RWPE2 (cell line): ENCODE measurements at regions not wholly inside any gene's neighbourhood (a gene's known extent, or its start where the extent isn't known, plus 50 kb on each side); places are given as distances from the start of the nearest gene placed in this dataset.

ENCODE experiments used
- ATAC-seq: fragments of 200-7000 bp; cut with Tn5 transposase; 3 replicates; pipeline ENCODE4 v1.9.1; 2021; ENCODE audit warnings: low read depth
- DNase-seq: peaks from one replicate; pipeline ENCODE4 v3.0.0-alpha.2; 2020; ENCODE audit warnings: low spot score
- H3K27ac ChIP-seq: fragments of 450-650 bp; 2 replicates; pipeline ENCODE4 v1.5.1; 2017; ENCODE audit warnings: mild to moderate bottlenecking; ENCODE audit not compliant: poor library complexity, severe bottlenecking
- H3K27me3 ChIP-seq: fragments of 250-450 bp; sonication (Bioruptor Pico); 2 replicates; pipeline ENCODE4 v1.5.1; 2021; ENCODE audit warnings: mild to moderate bottlenecking, moderate library complexity; ENCODE audit not compliant: insufficient read depth, poor library complexity, severe bottlenecking
- H3K36me3 ChIP-seq: fragments of 250-450 bp; sonication (Bioruptor Pico); 2 replicates; pipeline ENCODE4 v1.5.1; 2020; ENCODE audit warnings: low read depth, mild to moderate bottlenecking, moderate library complexity
- H3K4me1 ChIP-seq: fragments of 250-450 bp; sonication (Bioruptor Pico); 2 replicates; pipeline ENCODE4 v1.5.1; 2021; ENCODE audit warnings: mild to moderate bottlenecking, moderate library complexity; ENCODE audit not compliant: insufficient read depth, poor library complexity, severe bottlenecking
- H3K4me3 ChIP-seq: fragments of 250-450 bp; sonication (Bioruptor Pico); 2 replicates; pipeline ENCODE4 v1.5.1; 2021; ENCODE audit warnings: mild to moderate bottlenecking, moderate library complexity; ENCODE audit not compliant: severe bottlenecking
- H3K9me3 ChIP-seq: fragments of 250-450 bp; sonication (Bioruptor Pico); 2 replicates; pipeline ENCODE4 v1.5.1; 2021; ENCODE audit warnings: mild to moderate bottlenecking, moderate library complexity; ENCODE audit not compliant: severe bottlenecking
- CTCF ChIP-seq: fragments of 450-650 bp; IDR thresholded peaks from one replicate; pipeline ENCODE4 v1.5.1; 2017; ENCODE audit warnings: mild to moderate bottlenecking, moderate library complexity; ENCODE audit not compliant: poor library complexity, severe bottlenecking

GRCh38 chr1:79638382-79638781 is 631.9 kb upstream of the ADGRL4 start:
- Histone ChIP-seq H3K27me3 (no peaks in the 10 kb centered on the region), H3K4me1 (peaks cover 6% of the 10 kb centered on the region), H3K9me3 (no peaks in the 10 kb centered on the region), H3K4me3 (no peak overlapping the region), H3K36me3 (no peaks in the 10 kb centered on the region), H3K27ac (no peak overlapping the region)
- ATAC-seq: no peak
- no peak for DNase-seq
- TF ChIP-seq CTCF: no peak

- TF ChIP-seq CTCF: no peak
- H3K4me3 ChIP-seq: no peak overlapping the region
- no peaks in the 10 kb centered on the region for H3K9me3 ChIP-seq
- peaks cover 6% of the 10 kb centered on the region for H3K4me1 ChIP-seq
- peak; percentile 75 for ATAC-seq
- no peaks in the 10 kb centered on the region for H3K27me3 ChIP-seq
- H3K27ac ChIP-seq: no peak overlapping the region
- H3K36me3 ChIP-seq: no peaks in the 10 kb centered on the region
- no peak for DNase-seq
Observed at GRCh38 chr1:79633456-79633855, 626.9 kb upstream of the ADGRL4 start.

GRCh38 chr1:79629414-79629813 is 622.9 kb upstream of the ADGRL4 start:
- DNase-seq: no peak

GRCh38 chr1:79617777-79618176 is 611.2 kb upstream of the ADGRL4 start:
- peak; percentile 11 for TF ChIP-seq CTCF
- Histone ChIP-seq H3K4me1 (no peaks in the 10 kb centered on the region), H3K9me3 (no peaks in the 10 kb centered on the region), H3K4me3 (no peak overlapping the region), H3K27me3 (no peaks in the 10 kb centered on the region), H3K27ac (no peak overlapping the region), H3K36me3 (no peaks in the 10 kb centered on the region)
- no peak for DNase-seq
- no peak for ATAC-seq

More at GRCh38 chr1:79629414-79629813, 622.9 kb upstream of the ADGRL4 start:
- H3K27ac ChIP-seq: no peak overlapping the region
- H3K9me3 ChIP-seq: no peaks in the 10 kb centered on the region
- H3K4me1 ChIP-seq: peaks cover 6% of the 10 kb centered on the region
- H3K27me3 ChIP-seq: no peaks in the 10 kb centered on the region
- no peak for TF ChIP-seq CTCF
- H3K4me3 ChIP-seq: no peak overlapping the region
- no peaks in the 10 kb centered on the region for H3K36me3 ChIP-seq
- ATAC-seq: no peak

GRCh38 chr1:79614762-79615161 is 608.2 kb upstream of the ADGRL4 start:
- Histone ChIP-seq H3K4me1 (no peaks in the 10 kb centered on the region), H3K27me3 (no peaks in the 10 kb centered on the region), H3K36me3 (no peaks in the 10 kb centered on the region), H3K27ac (no peak overlapping the region), H3K9me3 (no peaks in the 10 kb centered on the region), H3K4me3 (no peak overlapping the region)
- no peak for TF ChIP-seq CTCF
- no peak for ATAC-seq
- no peak for DNase-seq
